Prostate gland (tissue), 2 donors: ENCODE measurements at regions not wholly inside any gene's neighbourhood (a gene's known extent, or its start where the extent isn't known, plus 50 kb on each side); places are given as distances from the start of the nearest gene placed in this dataset.

Experiments used
- CTCF ChIP-seq, 4 experiments: fragments of 200-600 bp in 2 of 4; fragments of 450-650 bp in 2 of 4; sonication (generic) in 2 of 4; IDR thresholded peaks; 1 replicate in 3 of 4; 2 replicates in 1 of 4; pipeline ENCODE4 v1.5.1; 2016 to 2019; ENCODE audit warnings: antibody characterized with exemption in 4 of 4, mild to moderate bottlenecking in 2 of 4, moderate library complexity in 2 of 4
- POLR2AphosphoS5 ChIP-seq: sonication (generic); formaldehyde crosslinking; IDR thresholded peaks from one replicate; pipeline ENCODE4 v1.6.1; 2017; ENCODE audit warnings: antibody characterized with exemption

- TF ChIP-seq POLR2AphosphoS5 (no peak), CTCF (IDR thresholded peaks at IDR 0.05) (no peak)
These were observed 254.0 kb upstream of the NOVA1 start for GRCh38 chr14:26851793-26852192.
